LNCaP clone FGC (cell line): ENCODE measurements at regions not wholly inside any gene's neighbourhood (a gene's known extent, or its start where the extent isn't known, plus 50 kb on each side); places are given as distances from the start of the nearest gene placed in this dataset.
"Not testable (repeated sequence)": the region's sequence is repeated elsewhere in the genome, so short reads cannot be mapped to it uniquely, and the experiment has no call there.

Experiments used
- DNase-seq: peaks from one replicate; pipeline ENCODE4 v3.0.0-alpha.2; 2011; ENCODE audit warnings: low read depth
- H3K4me3 ChIP-seq: 2 replicates; pipeline ENCODE4 v1.5.1; 2011; ENCODE audit warnings: mild to moderate bottlenecking, low read depth, low read length, control low read depth
- TF ChIP-seq, protein P1 (sequence below): IDR thresholded peaks from 2 replicates; pipeline ENCODE4 v1.5.1; 2012; ENCODE audit warnings: mild to moderate bottlenecking; ENCODE audit not compliant: control insufficient read depth, insufficient read depth; ENCODE audit errors: extremely low read depth

DNA sequence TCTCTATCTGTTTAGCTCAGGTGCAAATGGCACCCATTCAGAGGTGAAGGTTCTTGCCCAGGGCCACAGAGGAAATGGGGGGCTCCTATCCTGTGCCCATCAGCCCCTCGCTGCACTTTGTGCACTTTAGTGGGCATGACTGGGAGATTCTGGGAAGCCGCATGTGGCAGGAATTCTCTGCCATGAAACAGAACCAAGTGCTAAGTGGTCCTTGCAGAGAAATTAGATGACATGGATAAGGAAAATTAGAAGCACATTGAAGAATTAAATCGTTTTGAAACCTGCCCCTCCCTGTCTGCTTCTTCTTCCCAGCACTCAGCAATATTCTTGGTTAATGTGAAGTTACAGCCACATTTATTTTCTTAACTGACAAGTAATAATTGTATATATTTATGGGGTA lies 185.2 kb upstream of the RTL1 start:
- TF ChIP-seq, protein P1, sequence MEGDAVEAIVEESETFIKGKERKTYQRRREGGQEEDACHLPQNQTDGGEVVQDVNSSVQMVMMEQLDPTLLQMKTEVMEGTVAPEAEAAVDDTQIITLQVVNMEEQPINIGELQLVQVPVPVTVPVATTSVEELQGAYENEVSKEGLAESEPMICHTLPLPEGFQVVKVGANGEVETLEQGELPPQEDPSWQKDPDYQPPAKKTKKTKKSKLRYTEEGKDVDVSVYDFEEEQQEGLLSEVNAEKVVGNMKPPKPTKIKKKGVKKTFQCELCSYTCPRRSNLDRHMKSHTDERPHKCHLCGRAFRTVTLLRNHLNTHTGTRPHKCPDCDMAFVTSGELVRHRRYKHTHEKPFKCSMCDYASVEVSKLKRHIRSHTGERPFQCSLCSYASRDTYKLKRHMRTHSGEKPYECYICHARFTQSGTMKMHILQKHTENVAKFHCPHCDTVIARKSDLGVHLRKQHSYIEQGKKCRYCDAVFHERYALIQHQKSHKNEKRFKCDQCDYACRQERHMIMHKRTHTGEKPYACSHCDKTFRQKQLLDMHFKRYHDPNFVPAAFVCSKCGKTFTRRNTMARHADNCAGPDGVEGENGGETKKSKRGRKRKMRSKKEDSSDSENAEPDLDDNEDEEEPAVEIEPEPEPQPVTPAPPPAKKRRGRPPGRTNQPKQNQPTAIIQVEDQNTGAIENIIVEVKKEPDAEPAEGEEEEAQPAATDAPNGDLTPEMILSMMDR: no peak
- DNase-seq: no peak
- H3K4me3 ChIP-seq: no peak overlapping the region

DNA sequence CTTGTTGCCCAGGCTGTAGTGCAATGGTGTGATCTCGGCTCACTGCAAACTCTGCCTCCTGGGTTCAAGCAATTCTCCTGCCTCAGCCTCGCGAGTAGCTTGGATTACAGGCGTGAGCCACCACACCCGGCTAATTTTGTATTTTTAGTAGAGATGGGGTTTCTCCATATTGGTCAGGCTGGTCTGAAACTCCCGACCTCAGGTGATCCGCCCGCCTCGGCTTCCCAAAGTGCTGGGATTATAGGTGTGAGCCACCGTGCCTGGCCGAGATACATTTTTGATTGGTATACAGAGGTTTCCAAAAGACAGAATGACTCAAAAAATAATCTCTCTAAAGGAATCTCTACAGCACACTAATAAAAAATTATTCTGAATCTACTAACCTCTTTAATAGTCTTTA lies 187.0 kb upstream of the RTL1 start:
- not testable (repeated sequence) for DNase-seq, H3K4me3 ChIP-seq

DNA sequence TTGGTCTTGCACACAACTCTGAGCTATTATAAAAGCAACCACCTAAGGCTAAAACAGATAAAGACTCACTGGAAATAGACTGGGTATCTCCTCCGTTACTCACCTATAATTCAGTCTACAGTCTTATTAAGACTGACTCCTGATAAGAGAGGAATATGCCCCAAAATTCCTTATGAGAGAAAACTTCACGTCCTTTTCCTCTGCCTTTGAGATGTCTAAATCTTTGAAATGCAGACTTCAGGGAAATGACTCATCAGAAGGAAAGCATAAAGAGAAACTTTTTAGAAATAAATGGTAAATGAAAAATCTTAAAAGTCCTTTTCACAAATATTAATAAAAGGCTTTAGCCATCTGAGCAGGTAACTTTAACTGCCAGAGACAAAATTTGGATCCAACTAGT lies 187.5 kb upstream of the RTL1 start:
- TF ChIP-seq, protein P1: no peak
- no peak for DNase-seq

GRCh38 chr14:101094916-101095315 lies 191.4 kb upstream of the RTL1 start:
- H3K4me3 ChIP-seq, DNase-seq: not testable (repeated sequence)

More for the DNA sequence above, 187.5 kb upstream of the RTL1 start:
- H3K4me3 ChIP-seq: no peak overlapping the region

DNA sequence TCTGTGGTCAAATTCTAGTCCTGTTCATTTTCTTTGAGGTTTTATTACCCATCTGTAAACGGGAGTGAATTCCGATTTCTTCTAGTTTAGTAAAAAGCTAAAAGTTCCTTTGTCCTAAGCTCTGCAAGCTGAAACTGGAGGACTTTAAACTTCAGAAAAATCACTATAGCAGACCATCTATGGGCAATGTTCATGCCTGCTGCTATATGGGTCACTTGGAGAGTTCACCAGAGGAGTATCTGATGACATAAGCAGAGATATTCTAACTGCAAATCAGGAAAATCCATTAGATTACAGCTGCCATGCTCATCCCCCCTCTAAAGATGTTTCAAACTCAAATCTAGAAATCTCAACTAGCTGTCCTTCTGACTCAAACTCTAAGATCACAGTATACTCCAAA lies 193.0 kb upstream of the RTL1 start:
- TF ChIP-seq, protein P1: no peak
- no peak for DNase-seq
- no peak overlapping the region for H3K4me3 ChIP-seq

DNA sequence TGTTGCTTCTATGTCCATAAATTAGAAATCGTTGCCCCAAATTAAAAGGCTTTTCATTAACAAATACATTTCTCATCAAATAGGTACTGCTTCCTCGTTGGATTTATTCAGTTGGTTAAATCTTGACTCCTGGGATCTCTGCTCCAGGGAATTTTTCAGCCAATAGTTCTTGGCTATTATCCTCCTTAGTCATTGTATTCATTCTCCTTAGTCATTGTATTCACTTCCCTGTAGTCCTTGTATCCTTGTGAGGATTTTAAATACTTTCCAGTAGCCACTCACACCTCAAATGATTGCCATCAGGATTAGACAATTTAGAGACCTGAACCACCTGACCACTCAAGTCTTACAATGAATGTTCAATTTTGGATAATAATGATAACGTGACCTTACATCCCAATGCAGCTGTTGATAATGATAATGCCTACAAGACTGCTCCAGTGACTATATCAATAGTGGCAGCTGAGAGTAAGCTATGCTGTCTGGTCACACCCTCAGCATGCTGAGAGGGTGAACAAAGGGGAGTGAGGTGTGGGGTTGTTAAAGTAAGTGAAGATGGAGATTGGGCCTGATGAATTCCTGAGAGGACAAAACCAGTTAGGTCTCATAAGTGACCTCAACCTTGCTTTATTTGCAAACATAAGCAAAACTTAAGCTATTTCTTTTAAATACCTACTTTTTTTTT lies 193.7 kb upstream of the RTL1 start:
- TF ChIP-seq, protein P1: no peak
- DNase-seq: no peak
- H3K4me3 ChIP-seq: no peak overlapping the region

GRCh38 chr14:101098177-101098576 lies 194.7 kb upstream of the RTL1 start:
- no peak for DNase-seq
- TF ChIP-seq, protein P1: no peak
- no peak overlapping the region for H3K4me3 ChIP-seq

DNA sequence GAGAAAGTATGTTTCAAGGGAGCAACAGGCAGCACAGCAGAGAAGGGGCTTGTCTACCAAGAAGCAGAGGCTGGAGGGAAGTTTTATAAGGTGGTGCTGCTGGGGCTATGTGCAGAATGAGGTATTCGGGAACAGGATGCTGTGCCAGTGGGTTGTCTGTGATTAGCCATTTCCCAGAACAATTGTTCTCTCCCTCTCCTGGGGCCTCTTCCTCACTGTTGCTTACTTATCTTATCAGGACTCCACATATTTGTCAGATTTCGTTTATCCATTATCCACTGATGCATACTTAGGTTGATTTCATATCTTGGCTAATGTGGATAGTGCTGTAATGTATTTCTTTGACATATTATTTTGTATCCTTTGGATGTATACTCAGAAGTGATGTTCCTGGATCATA lies 195.1 kb upstream of the RTL1 start:
- H3K4me3 ChIP-seq: no peak overlapping the region

More for the DNA sequence above, 195.1 kb upstream of the RTL1 start:
- TF ChIP-seq, protein P1: no peak
- DNase-seq: no peak
